IMR-90 (cell line): ENCODE measurements at regions not wholly inside any gene's neighbourhood (a gene's known extent, or its start where the extent isn't known, plus 50 kb on each side); places are given as distances from the start of the nearest gene placed in this dataset.

Source experiments
- ATAC-seq: fragments of 200-7000 bp; cut with Tn5 transposase; 2 replicates; pipeline ENCODE4 v1.9.1; 2020; ENCODE audit warnings: low read depth, mild to moderate bottlenecking, moderate library complexity
- BruUV-seq: library from RNA; stranded (reverse); fragments of 400-500 nt; replicated peaks from 2 replicates; lab custom pipeline; 2021; lab: Mats Ljungman, UMichigan
- CTCF ChIA-PET: fragments of 300-600 bp; formaldehyde crosslinking; extraction: SDS; loops from one replicate; lab custom pipeline; 2021; ENCODE audit warnings: antibody characterized with exemption; lab: Yijun Ruan, JAX
- POLR2A ChIA-PET: fragments of 300-600 bp; sonication (Branson Sonifier 250); formaldehyde crosslinking; loops from one replicate; lab custom pipeline; 2022; ENCODE audit warnings: antibody characterized with exemption; ENCODE audit not compliant: unreplicated experiment; lab: Charles Lee
- DNase-seq: peaks from one replicate; pipeline ENCODE4 v3.0.0; 2013
- H2AFZ ChIP-seq: replicated peaks from 2 replicates; pipeline ENCODE3; 2013; ENCODE audit warnings: low read length, mild to moderate bottlenecking; ENCODE audit not compliant: poor library complexity
- H2AK5ac ChIP-seq: 2 replicates; pipeline ENCODE4 v1.6.1; 2013; ENCODE audit warnings: low read depth, low read length, inconsistent platforms
- H2AK9ac ChIP-seq: replicated peaks from 2 replicates; pipeline ENCODE3; 2013; ENCODE audit warnings: mild to moderate bottlenecking, low read depth, low read length, moderate library complexity; ENCODE audit not compliant: poor library complexity
- H2BK120ac ChIP-seq: 2 replicates; pipeline ENCODE4 v1.6.1; 2013; ENCODE audit warnings: low read depth, low read length, inconsistent platforms
- H2BK15ac ChIP-seq: 3 replicates; pipeline ENCODE4 v1.6.1; 2013; ENCODE audit warnings: low read depth, low read length, inconsistent platforms
- H2BK20ac ChIP-seq: 2 replicates; pipeline ENCODE4 v1.6.1; 2013; ENCODE audit warnings: low read depth, mild to moderate bottlenecking, inconsistent platforms, low read length, moderate library complexity
- H2BK5ac ChIP-seq: 2 replicates; pipeline ENCODE4 v1.6.1; 2013; ENCODE audit warnings: mild to moderate bottlenecking, low read depth, low read length, inconsistent platforms; ENCODE audit not compliant: poor library complexity, severe bottlenecking
- H3K14ac ChIP-seq: replicated peaks from 2 replicates; pipeline ENCODE4 v1.6.1; 2013; ENCODE audit warnings: low read depth, low read length, inconsistent platforms
- H3K18ac ChIP-seq: 2 replicates; pipeline ENCODE4 v1.6.1; 2013; ENCODE audit warnings: low read depth, low read length, control low read depth
- H3K23ac ChIP-seq: 2 replicates; pipeline ENCODE4 v1.6.1; 2013; ENCODE audit warnings: low read depth, low read length, inconsistent platforms
- H3K27ac ChIP-seq: 2 replicates; pipeline ENCODE4 v1.5.1; 2013; ENCODE audit warnings: mild to moderate bottlenecking, control low read depth, low read length; ENCODE audit not compliant: insufficient read depth
- H3K27me3 ChIP-seq: 2 replicates; pipeline ENCODE4 v1.6.1; 2013; ENCODE audit warnings: low read length; ENCODE audit not compliant: control insufficient read depth, insufficient read depth
- H3K36me3 ChIP-seq: 2 replicates; pipeline ENCODE4 v1.6.1; 2013; ENCODE audit warnings: low read length, mixed read lengths; ENCODE audit not compliant: control insufficient read depth, insufficient read depth
- H3K4ac ChIP-seq: 2 replicates; pipeline ENCODE4 v1.6.1; 2013; ENCODE audit warnings: low read depth, low read length, inconsistent platforms
- H3K4me1 ChIP-seq: 2 replicates; pipeline ENCODE4 v1.6.1; 2013; ENCODE audit warnings: low read length, mixed read lengths; ENCODE audit not compliant: control insufficient read depth, insufficient read depth
- H3K4me2 ChIP-seq: 2 replicates; pipeline ENCODE4 v1.6.1; 2013; ENCODE audit warnings: low read depth, mild to moderate bottlenecking, control low read depth, low read length, moderate library complexity
- H3K4me3 ChIP-seq: 2 replicates; pipeline ENCODE4 v1.5.1; 2013; ENCODE audit warnings: low read depth, mild to moderate bottlenecking, control low read depth, low read length, moderate library complexity; ENCODE audit not compliant: insufficient read depth
- H3K56ac ChIP-seq: 2 replicates; pipeline ENCODE4 v1.6.1; 2013; ENCODE audit warnings: low read length, inconsistent platforms; ENCODE audit not compliant: insufficient read depth; ENCODE audit errors: extremely low read depth
- H3K79me1 ChIP-seq, 2 experiments: 2 replicates each; pipeline ENCODE4 v1.6.1; 2013; ENCODE audit warnings: low read length in 2 of 2, inconsistent platforms in 1 of 2, low read depth in 1 of 2
- H3K9ac ChIP-seq: 2 replicates; pipeline ENCODE4 v1.6.1; 2013; ENCODE audit warnings: low read depth, low read length, control low read depth
- H3K9me1 ChIP-seq: 2 replicates; pipeline ENCODE4 v1.6.1; 2013; ENCODE audit warnings: low read length, inconsistent platforms; ENCODE audit not compliant: insufficient read depth
- H3K9me3 ChIP-seq: 2 replicates; pipeline ENCODE4 v1.6.1; 2013; ENCODE audit warnings: low read length; ENCODE audit not compliant: control insufficient read depth, insufficient read depth
- H4K20me1 ChIP-seq: 2 replicates; pipeline ENCODE4 v1.6.1; 2013; ENCODE audit warnings: low read length, inconsistent platforms; ENCODE audit not compliant: insufficient read depth
- H4K5ac ChIP-seq: 2 replicates; pipeline ENCODE4 v1.6.1; 2013; ENCODE audit warnings: mild to moderate bottlenecking, low read depth, low read length, control low read depth
- H4K8ac ChIP-seq, 2 experiments: 2 replicates each; pipeline ENCODE4 v1.6.1; 2013; ENCODE audit warnings: low read depth in 2 of 2, low read length in 2 of 2, control low read depth in 1 of 2, inconsistent platforms in 1 of 2
- H4K91ac ChIP-seq: 2 replicates; pipeline ENCODE4 v1.6.1; 2013; ENCODE audit warnings: low read depth, low read length, inconsistent platforms; ENCODE audit not compliant: insufficient read depth
- BHLHE40 ChIP-seq: fragments of 150-350 bp; IDR thresholded peaks from 2 replicates; pipeline ENCODE4 v1.6.1; 2016; ENCODE audit warnings: mild to moderate bottlenecking, low read depth, low read length
- CEBPB ChIP-seq: IDR thresholded peaks from 2 replicates; pipeline ENCODE4 v1.6.1; 2012; ENCODE audit warnings: low read depth, low read length, improper control_type of control experiment
- CHD1 ChIP-seq: IDR thresholded peaks from 2 replicates; pipeline ENCODE4 v1.6.1; 2012; ENCODE audit warnings: low read depth, low read length, improper control_type of control experiment
- CTCF ChIP-seq: conservative IDR thresholded peaks from 2 replicates; pipeline ENCODE4 v1.5.1; 2012; ENCODE audit warnings: mild to moderate bottlenecking, low read depth, low read length, improper control_type of control experiment
- FOS ChIP-seq: fragments of 150-350 bp; IDR thresholded peaks from 2 replicates; pipeline ENCODE4 v1.6.1; 2016; ENCODE audit warnings: low read depth, low read length
- MAFK ChIP-seq: IDR thresholded peaks from 2 replicates; pipeline ENCODE4 v1.6.1; 2012; ENCODE audit warnings: low read depth, low read length, improper control_type of control experiment
- MAZ ChIP-seq: IDR thresholded peaks from 2 replicates; pipeline ENCODE4 v1.6.1; 2012; ENCODE audit warnings: low read depth, mild to moderate bottlenecking, low read length, improper control_type of control experiment, moderate library complexity, borderline replicate concordance
- MXI1 ChIP-seq: IDR thresholded peaks from 2 replicates; pipeline ENCODE4 v1.6.1; 2012; ENCODE audit warnings: low read depth, mild to moderate bottlenecking, low read length, moderate library complexity, borderline replicate concordance
- NFE2L2 ChIP-seq: fragments of 150-350 bp; IDR thresholded peaks from 2 replicates; pipeline ENCODE4 v1.6.1; 2016; ENCODE audit warnings: low read depth, mild to moderate bottlenecking, low read length
- POLR2A ChIP-seq: IDR thresholded peaks from 2 replicates; pipeline ENCODE4 v1.6.1; 2012; ENCODE audit warnings: mild to moderate bottlenecking, low read depth, low read length
- RAD21 ChIP-seq: IDR thresholded peaks from 2 replicates; pipeline ENCODE4 v1.6.1; 2012; ENCODE audit warnings: low read length, improper control_type of control experiment
- RCOR1 ChIP-seq: IDR thresholded peaks from 2 replicates; pipeline ENCODE4 v1.6.1; 2012; ENCODE audit warnings: mild to moderate bottlenecking, low read length, improper control_type of control experiment; ENCODE audit not compliant: insufficient replicate concordance
- RFX5 ChIP-seq: IDR thresholded peaks from 2 replicates; pipeline ENCODE4 v1.8.0; 2012; ENCODE audit warnings: low read depth, mild to moderate bottlenecking, low read length, moderate library complexity
- SMC3 ChIP-seq: fragments of 150-350 bp; IDR thresholded peaks from 2 replicates; pipeline ENCODE4 v1.6.1; 2016; ENCODE audit warnings: low read depth, mild to moderate bottlenecking, antibody characterized with exemption, low read length, moderate library complexity
- WGBS, 2 experiments: methylation state at CpG; one replicate each; pipeline versions ENCODE4 v1.1.5 to v1.1.7; 2013; ENCODE audit warnings: missing lambda C conversion rate in 2 of 2; ENCODE audit not compliant: insufficient read length in 1 of 2; ENCODE audit errors: extremely low coverage in 2 of 2; 5-methylcytosine and 5-hydroxymethylcytosine counted together
- dilution Hi-C: fragments of 300-500 bp; cut with HindIII; formaldehyde crosslinking; loops from one replicate; pipeline ENCODE4 v1.14.3; 2018; ENCODE audit warnings: low sequenced_read_pairs; ENCODE audit not compliant: unreplicated experiment
- in situ Hi-C: fragments of 300-500 bp; cut with MboI; formaldehyde crosslinking; loops from 3 replicates; pipeline ENCODE4 v1.14.3; 2019; ENCODE audit warnings: low sequenced_read_pairs, inconsistent platforms, mixed read lengths
- intact Hi-C: fragments of 100-400 bp; cut with micrococcal nuclease; formaldehyde crosslinking; loops from 2 replicates; pipeline ENCODE4 v1.10.0; 2022
- TF ChIP-seq, protein P1 (sequence below): fragments of 150-350 bp; IDR thresholded peaks from 2 replicates; pipeline ENCODE4 v1.6.1; 2017; ENCODE audit warnings: mild to moderate bottlenecking, antibody characterized with exemption, low read length, low read depth
- TF ChIP-seq, protein P2 (sequence below): fragments of 150-350 bp; IDR thresholded peaks from 2 replicates; pipeline ENCODE4 v1.6.1; 2016; ENCODE audit warnings: low read depth, mild to moderate bottlenecking, low read length, moderate library complexity, borderline replicate concordance

- Histone ChIP-seq H3K4ac (no peak overlapping the region), H3K14ac (no peak overlapping the region), H2BK5ac (no peak overlapping the region), H3K79me1 (no peaks in the 10 kb centered on the region), H3K4me3 (no peak overlapping the region), H4K8ac (no peak overlapping the region), H4K20me1 (no peaks in the 10 kb centered on the region), H3K4me2 (no peak overlapping the region), H3K4me1 (peaks cover 11% of the 10 kb centered on the region), H3K56ac (no peak overlapping the region), H3K9me3 (no peaks in the 10 kb centered on the region), H3K18ac (no peak overlapping the region), H3K27ac (no peak overlapping the region), H2AK9ac (peak overlapping the region; percentile 42), H2BK20ac (no peak overlapping the region), H3K36me3 (no peaks in the 10 kb centered on the region), H2BK120ac (no peak overlapping the region), H3K9ac (no peak overlapping the region), H3K27me3 (peaks cover 6% of the 10 kb centered on the region), H4K5ac (no peak overlapping the region), H3K23ac (no peak overlapping the region), H2BK15ac (no peak overlapping the region), H4K91ac (no peak overlapping the region), H2AK5ac (no peak overlapping the region), H3K9me1 (0 out of 2 replicates have a peak, but pooled peaks cover 3% of the 10 kb centered on the region), H2AFZ (no peak overlapping the region)
- DNase-seq (no peak), ATAC-seq (no peak)
- no TSS peak for BruUV-seq
- POLR2A ChIA-PET: no interaction called here
- intact Hi-C loops (no loop called here), in situ Hi-C loops (no loop called here), dilution Hi-C loops (no loop called here)
- TF ChIP-seq BHLHE40 (no peak), RAD21 (no peak), CHD1 (no peak), NFE2L2 (no peak), CTCF (no peak), CEBPB (no peak), POLR2A (no peak), MXI1 (no peak), FOS (no peak), MAFK (no peak), RFX5 (no peak), SMC3 (no peak), MAZ (no peak), RCOR1 (no peak)
- TF ChIP-seq, protein P1, sequence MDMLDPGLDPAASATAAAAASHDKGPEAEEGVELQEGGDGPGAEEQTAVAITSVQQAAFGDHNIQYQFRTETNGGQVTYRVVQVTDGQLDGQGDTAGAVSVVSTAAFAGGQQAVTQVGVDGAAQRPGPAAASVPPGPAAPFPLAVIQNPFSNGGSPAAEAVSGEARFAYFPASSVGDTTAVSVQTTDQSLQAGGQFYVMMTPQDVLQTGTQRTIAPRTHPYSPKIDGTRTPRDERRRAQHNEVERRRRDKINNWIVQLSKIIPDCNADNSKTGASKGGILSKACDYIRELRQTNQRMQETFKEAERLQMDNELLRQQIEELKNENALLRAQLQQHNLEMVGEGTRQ: no peak
- TF ChIP-seq, protein P2, sequence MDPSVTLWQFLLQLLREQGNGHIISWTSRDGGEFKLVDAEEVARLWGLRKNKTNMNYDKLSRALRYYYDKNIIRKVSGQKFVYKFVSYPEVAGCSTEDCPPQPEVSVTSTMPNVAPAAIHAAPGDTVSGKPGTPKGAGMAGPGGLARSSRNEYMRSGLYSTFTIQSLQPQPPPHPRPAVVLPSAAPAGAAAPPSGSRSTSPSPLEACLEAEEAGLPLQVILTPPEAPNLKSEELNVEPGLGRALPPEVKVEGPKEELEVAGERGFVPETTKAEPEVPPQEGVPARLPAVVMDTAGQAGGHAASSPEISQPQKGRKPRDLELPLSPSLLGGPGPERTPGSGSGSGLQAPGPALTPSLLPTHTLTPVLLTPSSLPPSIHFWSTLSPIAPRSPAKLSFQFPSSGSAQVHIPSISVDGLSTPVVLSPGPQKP: no peak
- CTCF ChIA-PET: no interaction called here
- WGBS, 2 experiments: 80% methylated on average over 7 of the region's 17 CpGs; no CpG with 5 or more reads in 1 of the 2 experiments
These were observed 52.8 kb upstream of the EGFL7 start for GRCh38 chr9:136609838-136610311.
